Glomerular endothelial cell (primary cell): ENCODE measurements at regions not wholly inside any gene's neighbourhood (a gene's known extent, or its start where the extent isn't known, plus 50 kb on each side); places are given as distances from the start of the nearest gene placed in this dataset.
A peak's percentile ranks its signal among the peaks of the same experiment; 100 is the strongest.

Experiments
- DNase-seq: peaks from one replicate; pipeline ENCODE4 v3.0.0-alpha.2; 2011; ENCODE audit warnings: low read depth, low spot score; ENCODE audit errors: extremely low read depth

DNA sequence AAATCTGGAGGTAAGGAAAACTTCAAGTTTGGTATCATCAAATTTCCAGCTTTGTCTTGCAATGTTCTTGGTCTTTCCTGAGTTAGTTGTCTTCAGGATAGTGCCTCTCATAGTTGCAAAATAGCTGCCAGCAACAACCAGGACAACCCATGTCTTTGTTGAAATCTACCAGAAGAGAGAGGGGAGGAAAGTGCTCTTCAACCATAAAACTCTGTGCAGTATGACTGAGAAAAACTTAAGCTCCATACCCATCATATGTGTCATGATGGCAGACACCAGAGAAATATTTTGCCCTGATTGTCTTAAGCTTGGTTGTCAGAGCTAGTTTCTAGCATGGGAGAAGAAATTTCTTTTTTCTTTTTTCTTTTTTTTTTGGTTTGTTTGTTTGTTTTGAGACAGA lies 103.3 kb downstream of the SPRY2 start:
- DNase-seq, result no peak

DNA sequence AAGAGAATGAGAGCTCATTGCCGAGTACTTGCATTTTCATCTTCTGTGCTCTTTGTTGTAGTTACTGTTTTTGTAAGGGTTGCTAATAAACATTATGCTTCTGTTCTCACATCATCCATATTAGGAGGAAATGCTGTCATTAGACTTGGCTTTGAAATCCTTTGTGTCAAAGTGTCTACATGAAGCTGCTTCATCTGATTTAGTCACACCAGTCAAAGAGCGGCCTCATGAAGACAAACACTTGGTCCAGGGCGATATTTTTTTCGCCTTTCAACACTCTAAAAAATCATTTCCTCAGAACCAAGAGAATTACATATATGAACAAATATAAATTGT lies 105.0 kb downstream of the SPRY2 start:
- no peak for DNase-seq

GRCh38 chr13:80235166-80235966 lies 105.6 kb downstream of the SPRY2 start:
- DNase-seq, result peak; percentile 80

DNA sequence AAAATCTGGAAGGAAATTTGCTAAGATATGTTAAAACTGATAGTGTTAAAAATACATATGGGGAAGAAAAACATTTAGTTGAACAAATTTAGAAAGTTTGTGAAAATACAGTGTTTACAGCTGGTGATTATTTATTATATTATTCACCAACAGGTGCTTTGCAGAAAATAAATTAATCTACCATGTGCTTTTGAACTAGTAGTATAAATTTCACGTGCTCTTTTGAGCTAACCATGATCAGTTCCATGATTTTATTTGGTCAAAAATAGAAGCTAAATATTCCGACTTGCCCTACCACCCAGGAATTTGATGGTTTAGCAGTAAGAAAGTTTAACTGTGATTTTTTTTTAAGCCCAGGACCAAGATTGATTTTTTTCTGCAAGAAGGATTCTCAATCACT lies 113.3 kb downstream of the SPRY2 start:
- DNase-seq, result no peak

DNA sequence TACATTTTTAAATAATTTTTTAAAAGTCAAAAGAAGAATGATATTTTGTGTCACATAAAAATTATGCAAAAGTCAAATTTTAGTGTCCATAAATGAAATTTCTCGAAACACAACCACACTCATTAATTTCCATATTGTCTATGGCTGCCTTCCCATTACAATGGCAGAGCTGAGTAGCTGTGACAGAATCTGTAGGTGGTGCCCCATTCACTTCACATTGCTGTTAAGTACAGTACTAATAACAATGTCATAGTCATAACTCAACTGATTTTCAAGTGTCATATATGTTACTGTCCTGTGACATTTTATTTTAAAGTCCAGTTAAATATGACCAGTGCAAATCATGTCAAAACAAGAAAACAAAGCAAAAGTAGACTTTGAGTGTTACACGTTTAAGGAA lies 114.3 kb downstream of the SPRY2 start:
- DNase-seq, result no peak

DNA sequence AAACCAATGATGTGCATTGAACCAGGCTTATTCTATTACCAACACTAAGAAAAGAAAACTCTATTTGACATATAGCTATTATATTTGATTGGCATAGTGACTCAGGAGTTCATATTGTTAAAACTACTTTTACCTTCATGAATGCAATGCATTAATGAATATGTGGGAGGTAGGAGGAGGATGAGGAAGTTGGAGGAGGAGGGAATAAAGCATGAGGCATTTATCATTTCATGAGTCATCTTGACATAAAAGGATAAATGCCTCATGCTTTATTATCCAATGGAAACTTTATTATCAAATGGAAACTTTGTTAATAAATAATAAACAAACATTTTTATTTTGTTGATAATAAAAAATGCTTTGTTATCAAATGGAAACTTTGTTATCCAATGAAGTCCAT lies 116.5 kb downstream of the SPRY2 start:
- no peak for DNase-seq

- peak; percentile 62 for DNase-seq
Measured at GRCh38 chr13:80217614-80218456, 123.1 kb downstream of the SPRY2 start.

DNA sequence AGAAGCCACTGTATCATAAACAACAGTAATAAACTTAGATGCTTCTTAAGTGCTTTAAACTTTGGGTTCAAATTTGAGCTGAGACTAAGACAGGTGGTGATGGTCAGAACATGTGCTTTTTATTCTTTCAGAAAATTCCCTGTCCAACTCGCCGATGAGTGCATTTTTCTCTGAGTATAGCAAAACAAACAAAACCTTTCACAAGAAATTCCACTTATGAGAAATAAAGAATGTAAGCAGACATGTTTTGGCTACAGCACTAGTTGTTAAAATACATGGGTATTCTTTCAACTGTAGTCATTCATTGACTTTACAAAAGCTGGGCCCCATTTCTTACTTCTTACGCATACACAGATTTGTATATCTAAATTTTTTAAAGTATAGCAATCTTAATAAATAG lies 125.6 kb downstream of the SPRY2 start:
- no peak for DNase-seq

DNA sequence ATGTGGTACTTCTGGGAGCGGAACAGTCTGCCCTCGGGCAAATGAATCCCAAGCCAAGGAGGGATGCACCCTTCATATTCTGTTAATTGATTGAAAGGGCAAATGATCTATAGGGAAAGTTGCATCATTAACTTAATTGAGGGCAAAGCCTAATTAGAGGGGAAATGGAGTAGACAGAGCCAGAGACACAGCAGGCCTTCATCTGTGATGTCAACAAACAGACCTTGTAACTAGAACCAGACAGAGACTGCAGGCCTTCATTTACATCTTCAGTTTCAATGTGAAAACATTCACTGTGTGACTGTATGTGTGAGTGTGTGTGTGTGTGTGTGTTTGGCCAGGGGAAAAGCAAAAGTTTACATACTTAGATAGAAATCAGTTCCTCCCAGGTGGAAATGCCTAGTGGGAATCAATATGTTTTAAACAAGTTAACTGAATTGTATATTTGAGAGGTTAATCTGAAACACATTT lies 126.4 kb downstream of the SPRY2 start:
- DNase-seq, result no peak

- no peak for DNase-seq
Measured at GRCh38 chr13:80214050-80214449, 126.9 kb downstream of the SPRY2 start.

GRCh38 chr13:80213201-80213600 lies 127.7 kb downstream of the SPRY2 start:
- no peak for DNase-seq

GRCh38 chr13:80211566-80211965 lies 129.4 kb downstream of the SPRY2 start:
- DNase-seq, result no peak

DNA sequence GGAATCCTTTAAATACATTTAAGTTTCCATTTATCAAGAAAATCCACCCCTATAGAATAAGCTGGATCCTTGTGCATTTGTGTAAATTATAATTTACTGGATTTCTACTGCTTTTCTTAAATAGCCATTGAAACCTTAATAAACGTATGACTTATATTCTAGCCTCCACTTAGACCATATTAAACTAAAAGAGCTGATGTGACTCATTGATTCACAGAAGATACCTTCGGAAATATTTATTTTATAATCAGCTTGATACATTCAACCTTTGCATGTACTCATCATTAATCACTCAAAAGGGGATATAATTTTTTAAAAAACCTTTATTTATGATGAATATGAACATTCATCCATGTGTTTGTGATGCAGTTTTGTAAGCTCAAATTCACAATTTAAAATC lies 136.3 kb downstream of the SPRY2 start:
- no peak for DNase-seq

GRCh38 chr13:80203496-80203895 lies 137.4 kb downstream of the SPRY2 start:
- DNase-seq, result no peak

DNA sequence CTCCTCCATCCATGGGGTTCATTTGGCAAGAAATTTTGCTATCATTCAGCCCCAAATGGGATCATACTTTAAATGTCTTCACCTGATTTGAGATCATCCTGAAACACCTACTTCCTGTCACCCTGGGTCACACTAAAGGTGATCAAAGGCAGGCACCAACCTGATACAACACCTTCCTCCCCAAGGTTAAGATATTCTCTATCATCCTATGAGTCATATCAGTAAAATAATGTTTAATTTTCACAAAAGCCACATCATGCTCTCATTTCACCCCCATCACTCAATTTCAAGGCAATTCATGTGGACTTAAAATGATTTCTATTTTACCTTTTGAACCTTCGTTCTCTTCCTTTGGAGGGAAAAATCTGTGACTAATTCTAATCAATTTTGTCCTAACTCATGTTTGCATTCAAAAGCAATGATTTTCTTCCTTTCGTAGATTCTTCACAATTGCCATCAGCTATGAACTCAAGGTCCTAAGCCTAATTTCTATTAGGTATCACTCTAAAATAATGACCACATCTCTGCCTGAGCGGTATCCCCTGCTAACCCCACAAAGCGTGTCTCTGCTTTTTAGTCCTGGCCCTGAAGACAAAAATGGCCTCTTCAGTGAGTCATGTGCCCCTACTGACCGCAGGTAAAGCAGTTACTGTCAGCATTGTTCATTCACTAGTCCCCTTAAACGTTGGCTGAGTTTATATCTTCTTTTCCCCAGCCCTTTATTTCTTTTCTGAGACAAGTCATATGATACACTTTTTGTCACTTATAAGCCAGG lies 139.0 kb downstream of the SPRY2 start:
- DNase-seq, result no peak

GRCh38 chr13:80199585-80200292 lies 141.2 kb downstream of the SPRY2 start:
- DNase-seq, result no peak

DNA sequence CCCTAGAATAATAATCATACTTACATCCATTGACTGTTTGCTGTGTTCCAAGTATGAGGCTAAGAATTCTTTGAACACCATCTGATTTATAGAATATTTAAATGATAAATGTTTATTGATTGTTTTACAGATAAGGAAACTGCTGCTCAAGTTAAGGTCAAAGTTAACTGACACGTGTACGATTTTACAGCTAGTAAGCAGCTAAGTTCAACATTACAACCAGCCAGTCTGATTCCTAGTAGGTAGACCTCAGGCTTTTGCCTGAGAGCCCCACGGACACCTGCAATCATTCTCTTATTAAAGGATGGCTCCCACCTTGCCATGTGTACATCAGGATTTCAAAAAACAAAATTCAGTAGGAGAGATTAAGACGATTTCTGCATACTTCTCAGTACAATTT lies 141.9 kb downstream of the SPRY2 start:
- no peak for DNase-seq

DNA sequence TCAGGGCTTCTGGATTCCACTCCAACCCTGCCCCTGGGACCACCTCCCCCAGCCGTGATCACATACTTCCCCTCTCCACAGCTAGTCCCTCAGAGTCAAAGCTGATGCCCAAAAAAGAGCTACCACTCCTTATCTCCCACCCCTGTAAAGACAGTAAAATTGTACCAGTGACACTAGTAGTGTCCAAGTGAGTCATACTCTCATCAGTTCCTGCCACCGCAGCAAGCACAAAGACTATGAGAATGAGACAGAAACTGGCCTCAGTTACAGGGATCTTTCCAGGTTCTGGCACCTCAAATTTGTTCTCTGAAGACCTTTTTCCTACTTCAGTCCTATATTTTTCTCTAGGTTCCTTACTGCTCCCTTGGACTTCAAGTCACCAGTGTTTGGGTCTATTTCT lies 144.2 kb downstream of the SPRY2 start:
- no peak for DNase-seq

GRCh38 chr13:80195649-80196048 lies 145.3 kb downstream of the SPRY2 start:
- no peak for DNase-seq

DNA sequence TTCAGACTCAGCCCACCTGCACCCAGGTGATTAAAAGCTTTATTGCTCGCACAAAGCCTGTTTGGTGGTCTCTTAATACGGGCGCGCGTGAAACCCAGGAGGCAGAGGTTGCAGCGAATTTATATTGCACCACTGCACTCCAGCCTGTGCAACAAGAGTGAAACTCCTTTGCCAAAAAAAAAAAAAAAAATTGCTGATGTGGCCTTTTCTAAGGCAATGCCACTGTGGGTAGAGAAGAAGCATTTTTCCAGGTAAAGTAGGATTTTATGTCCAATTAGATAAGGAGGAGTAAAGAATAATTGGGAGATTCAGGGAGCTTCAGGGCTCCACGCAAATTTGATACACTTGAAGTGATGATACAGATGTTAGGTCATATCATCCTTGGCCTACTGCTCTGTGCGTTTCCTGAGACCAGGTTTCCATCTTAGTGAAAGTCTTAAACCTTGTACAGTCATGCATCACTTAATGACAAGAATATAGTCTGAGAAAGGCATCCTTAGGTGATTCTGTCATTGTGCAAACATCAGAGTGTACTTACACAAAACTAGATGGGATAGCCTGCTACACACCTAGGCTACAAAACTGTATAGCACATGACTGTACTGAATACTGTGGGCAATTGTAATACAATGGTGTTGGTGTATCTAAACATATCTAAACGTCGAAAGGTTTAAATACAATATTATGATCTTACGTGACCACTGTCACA lies 150.9 kb downstream of the SPRY2 start:
- DNase-seq, result no peak
